Hematopoietic multipotent progenitor cell treated with erythropoietin and hydrocortisone succinate and interleukin-3 and kit ligand, for 4 days (in vitro differentiated cells): ENCODE measurements at regions not wholly inside any gene's neighbourhood (a gene's known extent, or its start where the extent isn't known, plus 50 kb on each side); places are given as distances from the start of the nearest gene placed in this dataset.

Experiments
- DNase-seq: peaks from one replicate; pipeline ENCODE4 v3.0.0-alpha.2; 2015

DNA sequence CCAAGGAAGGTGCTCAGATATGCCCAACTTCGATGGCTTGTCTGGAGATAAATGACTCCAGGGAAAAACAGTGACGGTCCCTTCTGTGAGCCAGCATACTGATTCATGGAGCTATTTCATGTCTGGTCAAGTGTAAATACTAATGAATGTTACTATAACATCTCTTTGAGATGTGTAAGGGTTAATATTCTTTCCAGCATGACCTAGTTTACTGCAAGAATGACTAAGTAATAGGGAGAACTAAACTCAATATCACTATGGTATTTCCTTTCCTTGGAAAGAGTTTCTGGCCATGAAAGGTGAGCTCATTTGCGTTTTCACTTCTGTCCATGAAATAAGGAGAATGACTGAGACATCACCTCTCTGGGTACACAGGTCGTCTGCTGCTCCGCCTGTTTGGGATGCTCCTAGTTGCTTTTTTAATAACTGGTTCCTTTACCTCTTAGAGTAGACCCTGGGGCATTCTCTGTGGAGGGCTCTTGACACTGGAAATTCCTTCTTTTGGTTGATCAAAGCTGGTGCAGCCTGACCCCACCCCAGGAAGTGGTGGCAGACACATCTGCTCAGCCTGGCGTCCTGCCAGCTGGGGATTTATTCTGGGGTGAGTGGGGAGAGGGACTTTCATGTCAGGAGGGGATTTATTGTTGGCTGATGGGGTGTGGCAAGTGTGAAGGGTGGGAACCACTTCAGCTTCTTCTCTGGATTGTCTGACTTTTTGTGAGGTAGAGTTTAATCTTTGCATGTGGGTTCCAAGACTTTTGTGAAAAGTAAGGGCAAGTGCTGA is 250.0 kb upstream of the MPDZ start:
- peak; percentile 3 for DNase-seq

DNA sequence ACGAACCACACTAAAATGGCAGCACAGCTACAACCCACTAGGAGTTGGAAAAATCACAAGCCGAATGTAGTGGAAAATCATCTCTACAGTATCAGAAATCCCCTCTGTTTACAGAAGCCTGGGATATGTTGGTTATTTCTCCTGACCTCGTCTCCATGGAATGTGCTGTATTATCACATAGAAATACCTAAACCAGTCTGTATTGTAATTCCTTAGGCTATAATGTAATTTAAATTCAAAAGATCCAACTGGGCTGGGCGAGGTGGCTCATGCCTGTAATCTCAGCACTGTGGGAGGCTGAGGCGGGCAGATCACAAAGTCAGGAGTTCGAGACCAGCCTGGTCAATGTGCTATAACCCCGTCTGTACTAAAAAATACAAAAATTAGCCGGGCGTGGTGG is 244.8 kb upstream of the MPDZ start:
- no peak for DNase-seq

DNA sequence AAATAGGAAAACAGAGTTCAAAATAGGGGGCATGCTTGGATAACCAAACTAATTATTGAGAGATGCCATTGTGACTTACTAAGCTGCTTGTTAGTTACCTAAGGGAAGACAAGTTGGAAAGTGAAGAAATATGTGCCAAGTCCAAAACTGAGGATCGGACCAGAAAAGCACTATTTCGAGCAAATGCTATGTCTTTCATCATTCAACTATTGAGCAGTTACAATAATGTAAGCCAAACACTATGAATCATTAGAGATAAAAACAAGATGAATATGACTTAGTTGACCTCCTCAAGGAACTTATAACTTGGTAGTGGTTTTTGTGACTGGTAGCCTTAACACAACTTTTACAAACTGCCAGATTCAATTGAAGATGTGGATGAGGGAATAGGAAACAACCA is 240.6 kb upstream of the MPDZ start:
- no peak for DNase-seq

DNA sequence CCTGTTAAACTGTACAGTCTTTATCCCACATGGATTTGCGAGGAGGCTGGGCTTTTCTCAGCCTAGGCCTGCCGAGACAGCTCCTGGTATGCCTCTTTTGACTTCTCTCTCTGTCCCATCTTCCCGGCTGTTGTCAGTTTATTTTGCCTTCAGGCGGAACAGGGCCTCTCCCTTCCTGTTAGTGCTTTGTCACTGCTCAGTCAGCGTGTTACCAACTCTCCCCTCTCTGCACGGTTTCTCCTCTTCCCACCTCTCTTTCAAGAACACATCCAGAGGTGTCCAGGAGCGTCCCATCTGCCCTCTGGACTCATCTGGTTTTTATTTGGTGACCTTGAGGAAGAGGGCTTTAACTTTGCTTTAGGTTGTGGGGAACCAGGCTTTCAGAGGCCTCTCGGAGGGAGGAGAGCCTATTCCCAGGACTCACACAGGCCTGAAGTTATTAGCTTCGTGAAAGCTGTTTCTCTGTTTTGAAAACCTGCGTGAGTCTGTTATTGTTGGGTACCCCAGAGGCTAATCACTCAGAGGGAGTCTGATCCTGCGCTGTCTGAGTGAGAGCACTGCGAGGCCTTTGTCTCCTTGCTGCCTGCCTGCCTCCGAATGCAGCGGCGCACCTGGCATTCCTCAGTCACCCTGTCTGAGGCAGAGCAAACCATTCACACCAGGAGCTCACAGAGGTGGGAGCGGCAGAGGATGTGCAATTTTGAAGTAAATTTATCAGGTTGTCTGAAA is 234.4 kb upstream of the MPDZ start:
- DNase-seq = no peak

DNA sequence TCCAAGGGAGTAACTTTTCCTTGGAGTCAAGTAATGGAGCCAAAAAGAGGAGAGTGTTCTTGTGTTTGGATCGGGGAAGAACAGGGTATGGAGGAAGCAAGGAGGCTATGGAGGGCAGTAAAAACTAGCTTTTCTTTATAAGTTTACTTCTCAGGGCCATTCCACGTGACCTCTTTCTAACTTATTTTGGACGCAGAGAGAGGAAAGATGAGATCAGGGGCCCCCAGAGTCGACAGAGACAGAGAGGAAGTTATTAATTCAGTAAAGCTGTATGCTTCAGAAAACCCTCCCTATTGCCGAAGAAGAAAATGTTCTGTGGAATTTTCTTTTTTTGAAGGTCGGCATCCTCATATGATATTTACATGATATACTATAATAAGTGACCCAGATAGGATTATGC is 233.8 kb upstream of the MPDZ start:
- no peak for DNase-seq

DNA sequence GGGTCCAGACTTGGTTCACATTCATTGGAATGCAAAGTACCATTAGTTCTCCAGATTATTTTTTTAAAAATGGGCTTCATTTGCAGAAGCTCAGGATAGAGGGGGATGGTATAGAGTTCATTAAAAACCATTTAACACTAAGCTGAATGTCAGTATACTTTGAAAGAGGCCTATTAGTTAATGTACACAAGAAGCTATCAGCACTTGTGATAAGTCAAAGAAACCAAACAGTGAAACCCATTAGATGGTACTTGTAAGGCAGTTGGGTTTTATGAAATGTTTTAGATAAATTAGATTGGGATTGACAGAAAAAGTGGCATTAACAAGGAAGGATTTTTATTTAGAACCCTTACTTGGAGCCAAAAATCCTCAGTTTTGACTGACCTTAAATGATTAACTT is 229.2 kb upstream of the MPDZ start:
- DNase-seq = no peak

DNA sequence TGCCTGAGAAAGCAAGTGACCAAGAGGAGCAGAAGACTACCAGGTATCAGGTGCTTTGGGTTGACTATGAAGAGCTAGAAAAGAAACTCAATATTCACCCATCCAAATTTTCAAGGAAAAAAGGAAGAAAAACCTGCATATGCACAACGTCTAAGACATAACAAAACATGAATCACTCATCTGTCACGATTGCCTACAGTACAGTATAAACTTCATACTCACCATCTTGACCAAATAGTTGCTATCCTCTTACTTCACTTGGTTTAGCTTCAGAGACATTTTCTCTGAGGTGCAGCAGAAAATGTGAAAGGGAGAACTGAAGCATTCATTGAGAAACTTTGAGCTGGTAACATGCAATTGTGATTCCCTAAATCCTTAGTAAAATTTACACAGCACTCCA is 228.6 kb upstream of the MPDZ start:
- no peak for DNase-seq

DNA sequence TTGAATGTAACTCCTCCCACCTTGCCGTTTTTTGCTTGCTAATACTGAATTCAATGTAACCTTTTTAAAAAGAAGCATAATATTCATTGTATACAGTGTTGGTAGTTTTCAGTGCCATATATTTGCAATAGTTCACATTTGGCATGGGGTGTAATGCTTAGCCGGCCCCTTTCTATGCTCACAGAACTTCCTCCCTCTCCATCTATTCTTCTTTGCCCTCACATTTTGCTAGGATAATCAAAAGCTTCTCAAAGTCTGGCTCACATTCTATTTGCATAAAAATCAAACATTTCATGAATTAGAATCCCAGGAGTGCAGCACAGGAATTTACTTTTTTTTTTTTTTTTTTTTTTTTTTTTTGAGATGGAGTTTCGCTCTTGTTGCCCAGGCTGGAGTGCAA is 226.3 kb upstream of the MPDZ start:
- no peak for DNase-seq

DNA sequence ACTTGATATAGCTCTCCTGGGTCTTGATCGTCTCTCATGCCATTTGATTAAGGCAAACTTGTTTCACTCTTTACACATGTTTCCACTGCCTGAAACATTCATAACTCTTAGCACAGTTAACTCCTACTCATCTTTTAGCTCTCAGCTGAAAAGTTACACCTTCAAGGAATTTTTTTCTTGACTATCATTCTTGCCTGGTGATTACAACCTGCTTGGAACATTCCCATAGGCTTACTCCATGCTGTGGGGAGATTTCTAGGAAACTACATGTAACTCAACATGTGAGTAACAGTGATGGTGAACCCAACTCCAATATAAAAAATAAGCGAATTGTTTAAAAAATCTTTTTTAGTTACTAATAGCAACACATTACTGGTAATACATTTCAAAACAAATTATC is 224.1 kb upstream of the MPDZ start:
- no peak for DNase-seq

DNA sequence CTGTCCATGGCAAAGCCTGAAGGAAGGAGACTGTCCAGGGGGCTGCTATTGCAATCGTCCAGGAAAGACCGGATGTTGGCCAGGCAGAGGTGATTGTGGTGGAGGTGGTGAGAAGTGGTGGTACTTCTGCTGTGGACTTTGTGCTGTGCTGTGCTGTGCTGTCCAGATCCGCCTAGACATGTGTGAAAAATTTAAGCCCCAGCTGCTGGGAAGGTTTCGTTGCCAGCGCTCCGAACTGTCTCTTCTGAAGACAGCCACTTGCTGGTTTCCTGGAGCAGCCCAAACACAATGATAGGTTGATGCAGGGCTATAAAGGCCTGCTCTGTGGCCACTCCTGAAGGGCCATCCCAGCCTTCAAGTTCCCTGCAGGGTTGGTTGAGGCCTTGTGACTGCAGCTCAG is 223.0 kb upstream of the MPDZ start:
- DNase-seq = no peak

DNA sequence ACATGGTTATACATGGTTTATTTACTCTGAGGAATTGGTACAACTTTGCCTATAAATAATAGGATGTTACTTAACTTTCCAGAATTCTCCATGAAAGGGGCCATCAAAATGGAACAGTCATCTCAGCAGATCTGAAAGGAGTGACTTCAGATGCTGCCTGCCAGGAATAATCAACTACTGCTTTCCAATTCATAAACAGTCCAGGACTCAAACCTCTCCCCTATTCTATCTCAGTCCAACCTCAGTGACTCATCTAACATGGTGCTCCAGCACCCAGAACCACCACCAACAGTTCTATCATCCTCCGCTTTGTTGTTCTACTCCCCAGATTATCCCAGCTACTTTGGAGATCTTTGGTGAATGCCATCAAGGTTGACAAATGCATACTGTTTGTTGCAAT is 221.5 kb upstream of the MPDZ start:
- DNase-seq = no peak

DNA sequence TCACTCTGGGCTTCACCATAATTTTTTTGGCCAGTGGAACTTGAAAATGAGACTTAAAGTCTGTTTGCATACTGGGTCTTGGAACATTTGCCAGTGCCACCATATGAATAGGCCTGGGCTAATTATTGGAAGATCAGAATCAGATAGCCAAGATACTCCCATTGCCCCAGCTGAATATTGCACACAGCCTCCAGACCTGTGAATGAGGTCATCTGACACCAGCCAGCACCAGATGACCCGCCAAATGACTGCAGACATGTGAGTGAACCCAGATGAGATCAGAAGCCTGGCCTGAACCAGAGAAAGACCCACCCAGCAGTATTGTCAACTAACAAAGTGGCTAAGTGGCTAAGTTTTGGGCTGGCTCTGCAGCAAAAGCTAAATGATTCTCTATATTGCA is 220.5 kb upstream of the MPDZ start:
- DNase-seq = no peak

DNA sequence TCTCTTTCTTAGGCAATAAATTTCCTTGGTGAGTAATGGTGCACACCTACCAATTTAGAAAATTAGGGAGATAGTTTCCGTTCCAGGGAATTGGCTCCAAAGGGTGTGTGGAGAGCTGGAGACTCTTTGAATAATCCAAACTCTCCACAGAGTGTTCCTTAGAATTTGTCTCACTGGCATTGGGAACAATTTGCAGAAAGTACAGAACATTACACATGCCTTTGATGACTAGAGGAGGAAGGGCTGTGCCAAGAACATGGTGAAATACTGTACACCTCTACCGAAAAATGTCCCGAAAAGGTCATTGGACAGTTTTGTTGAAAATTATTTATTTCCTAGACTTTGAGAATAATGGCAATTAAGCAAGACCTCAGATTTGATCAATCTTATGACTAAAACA is 214.2 kb upstream of the MPDZ start:
- no peak for DNase-seq

DNA sequence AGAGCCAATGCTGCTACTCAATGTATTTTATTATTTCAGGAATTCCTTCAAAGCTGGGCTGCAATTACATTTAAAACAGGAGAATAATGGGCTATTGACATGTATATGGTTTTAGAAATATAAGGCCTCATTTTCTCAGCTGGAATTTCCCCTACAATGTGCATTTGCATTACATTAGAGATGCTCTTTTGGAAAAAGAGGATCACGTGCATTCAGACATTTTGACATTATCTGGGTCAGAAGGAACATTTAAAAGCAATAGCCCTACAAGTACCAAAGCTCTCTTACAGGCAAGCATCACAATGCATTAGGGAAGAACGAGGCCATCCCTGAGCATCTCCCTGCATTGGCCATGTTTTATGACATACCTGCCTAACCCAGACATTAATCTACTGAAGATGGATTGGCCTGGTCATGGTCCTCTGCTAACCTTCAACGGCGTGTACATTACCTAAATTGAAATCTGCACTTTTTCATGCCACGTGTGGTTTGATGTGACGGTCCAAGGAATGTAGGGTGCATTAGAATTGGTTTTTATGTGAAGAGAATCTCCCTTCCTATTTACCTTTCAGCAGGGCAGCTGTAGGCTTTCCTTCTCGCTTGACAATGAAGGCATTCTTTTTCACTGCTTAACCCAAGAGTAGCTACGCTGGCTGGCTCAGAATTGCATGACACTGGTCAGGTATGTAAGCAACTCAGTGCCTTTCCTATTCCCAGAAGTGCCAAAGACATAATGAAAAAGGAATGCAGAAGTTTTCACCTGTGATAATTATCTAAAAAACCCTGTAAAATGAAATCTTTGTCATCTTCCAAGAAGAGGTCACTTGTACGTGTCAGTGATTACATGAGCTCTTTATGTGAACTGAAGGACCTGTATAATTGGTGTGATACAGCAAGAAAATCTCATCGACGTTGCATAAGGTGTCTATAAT is 212.3 kb upstream of the MPDZ start:
- DNase-seq = no peak

DNA sequence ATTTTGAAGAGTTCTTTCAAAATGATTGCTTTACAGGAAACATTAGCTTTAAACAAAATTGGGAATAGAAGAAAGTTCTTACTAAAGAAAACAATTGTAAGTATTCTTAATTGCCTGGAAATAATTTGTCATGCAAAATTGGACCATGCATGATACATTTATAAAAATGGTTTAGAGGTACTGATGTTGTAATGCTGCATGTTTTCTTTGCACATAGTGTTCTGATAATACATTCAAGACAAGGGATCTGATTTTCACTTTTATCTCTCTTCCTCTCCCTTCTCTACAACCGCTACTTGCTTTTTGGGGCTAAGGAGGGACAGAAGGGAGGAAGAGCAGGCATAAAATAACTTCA is 211.6 kb upstream of the MPDZ start:
- no peak for DNase-seq

DNA sequence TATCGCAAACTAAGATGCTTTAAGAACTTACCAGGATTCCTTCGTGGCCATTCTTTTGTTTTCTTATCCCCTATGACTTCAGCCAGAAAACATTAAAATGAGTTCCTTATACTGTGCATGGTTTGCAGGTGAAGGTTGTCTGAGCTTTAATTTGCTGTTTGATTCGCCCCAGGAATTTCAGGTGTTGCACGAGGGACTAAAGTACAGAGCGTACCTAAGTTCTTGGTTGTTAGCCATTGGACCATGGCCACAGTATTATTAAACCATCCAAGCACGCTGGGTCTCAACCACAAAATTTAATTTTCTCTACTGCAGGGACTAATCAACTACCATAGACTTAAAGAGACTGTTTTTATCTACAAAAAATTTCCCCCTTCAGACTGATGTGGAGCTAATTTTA is 208.4 kb upstream of the MPDZ start:
- no peak for DNase-seq

DNA sequence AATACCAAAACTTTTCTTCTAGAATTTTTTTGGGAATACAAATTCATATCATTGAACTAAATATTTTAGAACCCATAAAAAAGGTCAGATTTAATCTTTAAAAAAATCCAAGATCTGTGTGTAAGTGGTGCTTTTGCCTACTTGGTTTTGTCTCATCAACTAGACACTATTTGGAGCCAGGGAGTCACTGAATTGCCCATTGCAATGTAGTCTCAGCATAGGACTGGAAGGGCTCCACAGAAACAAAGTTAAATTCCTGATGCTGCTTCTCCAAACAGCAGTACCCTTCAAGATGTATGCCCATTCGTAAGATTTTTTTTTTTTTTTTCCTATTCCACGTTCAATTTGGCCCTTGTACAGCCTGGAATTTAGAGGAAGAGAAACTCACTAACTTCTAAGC is 208.0 kb upstream of the MPDZ start:
- DNase-seq = no peak

DNA sequence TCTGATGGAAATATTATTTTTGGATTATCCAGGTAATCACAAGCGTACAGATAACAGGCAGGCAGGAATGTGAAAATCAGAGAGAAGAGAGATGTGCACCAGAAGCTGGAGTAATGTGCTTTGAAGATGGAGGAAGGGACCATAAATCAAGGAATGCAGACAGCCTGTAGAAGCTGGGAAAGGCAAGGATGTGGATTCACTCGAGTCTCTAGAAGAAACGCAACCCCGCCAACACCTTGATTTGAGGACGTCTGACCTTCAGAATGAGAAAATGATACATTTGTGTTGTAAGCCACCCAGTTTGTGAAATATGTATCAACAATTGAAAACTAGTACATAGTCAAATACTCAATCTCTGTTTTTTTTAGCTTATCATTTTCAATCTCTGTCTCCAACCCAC is 207.6 kb upstream of the MPDZ start:
- DNase-seq = no peak

DNA sequence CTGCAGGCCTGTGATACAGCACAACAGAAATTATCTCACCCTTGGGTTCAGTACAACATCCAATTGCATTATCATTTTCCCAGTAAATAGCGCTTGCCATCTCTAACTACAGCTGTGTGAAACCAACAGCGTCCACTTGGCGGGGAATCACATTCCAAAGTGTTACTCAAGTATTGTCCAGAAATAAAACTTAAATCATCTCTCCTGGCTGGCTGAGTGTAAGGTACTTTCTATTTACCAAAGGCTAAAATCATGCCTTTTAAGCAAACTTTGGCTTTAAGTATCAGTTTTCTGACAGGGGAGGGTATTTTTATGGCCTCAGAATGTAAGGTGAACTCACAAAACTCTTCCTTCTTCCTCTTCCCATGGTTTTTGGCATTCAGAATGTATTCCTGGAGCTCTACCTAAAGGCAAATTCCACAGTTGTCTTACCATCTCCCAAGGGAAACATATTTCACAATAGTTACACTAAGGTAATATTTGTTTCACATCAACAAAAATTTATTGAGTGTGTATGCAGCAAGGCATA is 205.6 kb upstream of the MPDZ start:
- DNase-seq = no peak

DNA sequence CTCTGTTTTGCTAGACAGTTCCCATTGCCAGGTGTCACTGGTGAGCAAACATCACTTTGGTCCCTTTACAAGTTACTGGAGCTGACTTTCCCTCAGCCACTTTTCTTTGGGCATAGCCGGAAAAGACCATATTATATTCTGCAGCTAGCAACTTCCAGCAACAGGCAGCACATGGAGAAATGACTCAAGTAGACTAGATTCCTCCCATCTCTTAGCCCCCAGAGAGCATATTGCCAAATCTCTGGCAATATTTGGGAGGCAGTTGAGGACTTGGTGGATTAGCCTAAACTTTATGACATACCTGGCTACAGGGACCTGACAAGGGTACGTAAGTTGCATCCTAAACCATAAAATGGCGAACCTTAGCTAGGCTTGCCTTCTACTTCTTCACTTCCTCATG is 204.7 kb upstream of the MPDZ start:
- no peak for DNase-seq

DNA sequence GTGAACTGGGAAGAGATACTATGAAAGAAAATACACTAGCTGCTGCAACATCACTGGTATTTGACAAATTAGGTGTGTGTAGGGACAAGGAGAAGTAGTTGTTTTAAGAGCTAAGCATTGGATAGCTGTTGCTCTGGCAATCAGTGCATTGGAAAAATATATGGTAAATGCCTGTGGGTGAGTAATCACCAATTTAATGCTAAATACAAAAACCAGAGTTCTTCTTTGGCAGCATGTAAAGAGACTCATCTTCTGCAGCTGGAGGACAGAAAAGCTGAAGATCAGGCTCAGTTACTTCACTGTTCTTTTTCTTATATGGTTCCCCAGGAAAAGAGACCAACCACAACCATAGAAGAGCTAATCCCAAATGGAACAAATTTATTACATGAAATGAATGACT is 201.8 kb upstream of the MPDZ start:
- DNase-seq = no peak

DNA sequence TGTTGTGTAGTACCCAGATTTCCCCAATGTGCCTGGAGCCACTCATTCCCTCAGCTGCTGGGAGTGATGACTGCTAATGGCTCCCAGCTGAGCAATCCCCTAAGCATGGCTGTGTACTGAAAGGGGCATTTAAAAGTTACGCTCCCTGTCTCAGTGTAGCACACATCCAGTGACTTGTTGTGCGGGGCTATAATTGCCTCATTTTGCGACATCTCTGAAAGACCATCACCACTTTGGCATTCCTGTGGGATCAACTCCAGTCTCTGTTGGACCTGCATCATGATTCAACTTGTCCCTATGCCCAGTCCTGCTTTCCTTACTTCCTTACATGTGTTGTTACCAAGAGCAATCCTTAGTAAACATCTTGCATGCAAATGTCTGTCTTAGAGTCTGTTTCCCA is 201.2 kb upstream of the MPDZ start:
- no peak for DNase-seq

DNA sequence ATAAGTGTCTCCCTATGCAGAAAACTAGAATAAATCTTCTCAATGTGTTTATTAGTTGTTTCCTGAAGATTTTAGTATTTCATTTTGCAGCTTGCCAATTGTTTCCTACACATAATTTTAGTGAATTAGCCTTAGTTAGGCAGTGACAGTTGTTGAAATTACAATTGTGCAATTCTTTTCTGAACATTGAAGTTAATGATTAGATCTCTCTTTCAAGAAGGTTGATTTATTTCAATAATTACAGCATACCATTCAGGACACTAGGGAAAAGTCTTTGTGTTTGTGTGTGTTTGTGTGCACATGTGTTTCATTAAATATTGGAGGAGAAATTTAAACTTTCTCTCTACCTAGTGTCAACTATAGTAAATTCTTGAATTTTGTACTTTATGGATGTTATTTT is 199.6 kb upstream of the MPDZ start:
- DNase-seq = no peak

DNA sequence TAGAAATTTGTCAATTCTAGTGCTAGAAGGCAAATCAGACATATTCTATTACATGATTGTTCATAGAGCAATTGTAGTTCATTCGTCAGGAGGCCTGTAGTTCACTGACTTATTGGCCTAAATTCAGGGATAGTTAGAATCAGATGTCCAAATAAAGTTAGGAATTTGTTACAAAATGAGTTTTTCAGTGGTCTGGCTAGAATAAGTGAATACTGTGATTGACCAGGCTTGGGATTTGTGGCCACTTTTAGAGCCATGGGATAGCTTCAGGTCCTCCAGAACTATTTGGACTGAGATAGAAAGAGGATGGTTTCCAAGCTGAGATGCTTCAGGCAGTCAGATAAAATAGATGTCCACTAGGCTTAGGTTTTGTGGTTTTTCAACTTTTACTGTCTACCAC is 199.1 kb upstream of the MPDZ start:
- DNase-seq = no peak
